NCI-H460 (cell line): ENCODE measurements at regions not wholly inside any gene's neighbourhood (a gene's known extent, or its start where the extent isn't known, plus 50 kb on each side); places are given as distances from the start of the nearest gene placed in this dataset.
"Not testable (repeated sequence)": the region's sequence is repeated elsewhere in the genome, so short reads cannot be mapped to it uniquely, and the experiment has no call there.

Experiments
- DNase-seq: peaks from one replicate; pipeline ENCODE4 v3.0.0-alpha.2; 2016; ENCODE audit warnings: low read depth; ENCODE audit errors: extremely low read depth

- no peak for DNase-seq
Measured at GRCh38 chr2:76073992-76074604, 363.4 kb upstream of the GCFC2 start.

GRCh38 chr2:76050196-76050595, 339.5 kb upstream of the GCFC2 start:
- DNase-seq, result no peak

- DNase-seq, result no peak
Measured at GRCh38 chr2:76044701-76045100, 334.0 kb upstream of the GCFC2 start.

GRCh38 chr2:76039505-76039904, 328.8 kb upstream of the GCFC2 start:
- no peak for DNase-seq

- no peak for DNase-seq
Measured at GRCh38 chr2:76027761-76028160, 317.0 kb upstream of the GCFC2 start.

- DNase-seq, result no peak
Measured at GRCh38 chr2:76019128-76019527, 308.4 kb upstream of the GCFC2 start.

GRCh38 chr2:76009484-76009883, 298.8 kb upstream of the GCFC2 start:
- no peak for DNase-seq

- DNase-seq, result no peak
Measured at GRCh38 chr2:76008001-76008702, 297.4 kb upstream of the GCFC2 start.

- DNase-seq, result no peak
Measured at GRCh38 chr2:76000425-76000824, 289.7 kb upstream of the GCFC2 start.

- no peak for DNase-seq
Measured at GRCh38 chr2:75998451-75998850, 287.7 kb upstream of the GCFC2 start.

- DNase-seq, result no peak
Measured at GRCh38 chr2:75994759-75995158, 284.0 kb upstream of the GCFC2 start.

GRCh38 chr2:75988622-75989021, 277.9 kb upstream of the GCFC2 start:
- not testable (repeated sequence) for DNase-seq

- no peak for DNase-seq
Measured at GRCh38 chr2:75986617-75987016, 275.9 kb upstream of the GCFC2 start.

- no peak for DNase-seq
Measured at GRCh38 chr2:75982719-75983118, 272.0 kb upstream of the GCFC2 start.

- DNase-seq, result no peak
Measured at GRCh38 chr2:75964646-75965045, 253.9 kb upstream of the GCFC2 start.

GRCh38 chr2:75960472-75961009, 249.8 kb upstream of the GCFC2 start:
- DNase-seq, result no peak

- no peak for DNase-seq
Measured at GRCh38 chr2:75959724-75960471, 249.2 kb upstream of the GCFC2 start.

- DNase-seq, result no peak
Measured at GRCh38 chr2:75954761-75955160, 244.0 kb upstream of the GCFC2 start.

GRCh38 chr2:75952173-75952572, 241.5 kb upstream of the GCFC2 start:
- DNase-seq, result no peak

- no peak for DNase-seq
Measured at GRCh38 chr2:75949385-75950030, 238.8 kb upstream of the GCFC2 start.

- DNase-seq, result no peak
Measured at GRCh38 chr2:75936311-75936710, 225.6 kb upstream of the GCFC2 start.
